ENCODE measurements at regions not wholly inside any gene's neighbourhood (a gene's known extent, or its start where the extent isn't known, plus 50 kb on each side); places are given as distances from the start of the nearest gene placed in this dataset.
A peak's percentile ranks its signal among the peaks of the same experiment; 100 is the strongest.
"Not testable (repeated sequence)": the region's sequence is repeated elsewhere in the genome, so short reads cannot be mapped to it uniquely, and the experiment has no call there.

- not testable (repeated sequence) for DNase-seq (ENCODE audit: low read depth, low spot score)
Observed at GRCh38 chr21:27893619-27894018, 926.7 kb upstream of the ADAMTS5 start.

- not testable (repeated sequence) for DNase-seq (ENCODE audit: low read depth, low spot score)
Observed at GRCh38 chr21:27891495-27891894, 924.6 kb upstream of the ADAMTS5 start.

GRCh38 chr21:27887808-27888455 lies 921.0 kb upstream of the ADAMTS5 start:
- not testable (repeated sequence) for DNase-seq (ENCODE audit: low read depth, low spot score)

GRCh38 chr21:27885296-27885711 lies 918.4 kb upstream of the ADAMTS5 start:
- no peak for DNase-seq (ENCODE audit: low read depth, low spot score)

GRCh38 chr21:27881331-27881730 lies 914.4 kb upstream of the ADAMTS5 start:
- DNase-seq (ENCODE audit: low read depth, low spot score) = not testable (repeated sequence)

GRCh38 chr21:27872411-27872810 lies 905.5 kb upstream of the ADAMTS5 start:
- DNase-seq (ENCODE audit: low read depth, low spot score) = not testable (repeated sequence)

- DNase-seq (ENCODE audit: low read depth, low spot score) = not testable (repeated sequence)
Observed at GRCh38 chr21:27870755-27871154, 903.9 kb upstream of the ADAMTS5 start.

GRCh38 chr21:27860314-27860955 lies 893.5 kb upstream of the ADAMTS5 start:
- DNase-seq (ENCODE audit: low read depth, low spot score) = not testable (repeated sequence)

GRCh38 chr21:27858053-27858825 lies 891.4 kb upstream of the ADAMTS5 start:
- DNase-seq (ENCODE audit: low read depth, low spot score) = not testable (repeated sequence)

GRCh38 chr21:27856988-27857387 lies 890.1 kb upstream of the ADAMTS5 start:
- not testable (repeated sequence) for DNase-seq (ENCODE audit: low read depth, low spot score)

- DNase-seq (ENCODE audit: low read depth, low spot score) = no peak
Observed at GRCh38 chr21:27841084-27841672, 874.3 kb upstream of the ADAMTS5 start.

- no peak for DNase-seq (ENCODE audit: low read depth, low spot score)
Observed at GRCh38 chr21:27840262-27840661, 873.4 kb upstream of the ADAMTS5 start.

- DNase-seq (ENCODE audit: low read depth, low spot score) = no peak
Observed at GRCh38 chr21:27839512-27840115, 872.7 kb upstream of the ADAMTS5 start.

- no peak for DNase-seq (ENCODE audit: low read depth, low spot score)
Observed at GRCh38 chr21:27838573-27838972, 871.7 kb upstream of the ADAMTS5 start.

GRCh38 chr21:27837936-27838335 lies 871.0 kb upstream of the ADAMTS5 start:
- no peak for DNase-seq (ENCODE audit: low read depth, low spot score)

- no peak for DNase-seq (ENCODE audit: low read depth, low spot score)
Observed at GRCh38 chr21:27833298-27833697, 866.4 kb upstream of the ADAMTS5 start.

- no peak for DNase-seq (ENCODE audit: low read depth, low spot score)
Observed at GRCh38 chr21:27831816-27832569, 865.1 kb upstream of the ADAMTS5 start.

- no peak for DNase-seq (ENCODE audit: low read depth, low spot score)
Observed at GRCh38 chr21:27831177-27831576, 864.3 kb upstream of the ADAMTS5 start.

GRCh38 chr21:27827972-27828371 lies 861.1 kb upstream of the ADAMTS5 start:
- DNase-seq (ENCODE audit: low read depth, low spot score) = no peak

- DNase-seq (ENCODE audit: low read depth, low spot score) = peak; percentile 5
Observed at GRCh38 chr21:27825035-27825434, 858.1 kb upstream of the ADAMTS5 start.

- no peak for DNase-seq (ENCODE audit: low read depth, low spot score)
Observed at GRCh38 chr21:27823652-27824201, 856.8 kb upstream of the ADAMTS5 start.

Measured in iPS DF 19.7 (cell line).